COR-L47 (cell line): ENCODE measurements at regions not wholly inside any gene's neighbourhood (a gene's known extent, or its start where the extent isn't known, plus 50 kb on each side); places are given as distances from the start of the nearest gene placed in this dataset.

Source experiments
- DNase-seq: peaks from one replicate; lab custom pipeline; 2025; lab: John Stamatoyannopoulos, UW

GRCh38 chr9:129487658-129488483 lies 133.0 kb downstream of the C9orf50 start:
- no peak for DNase-seq

GRCh38 chr9:129486756-129487657 lies 133.9 kb downstream of the C9orf50 start:
- no peak for DNase-seq

- no peak for DNase-seq
These were observed 135.6 kb downstream of the C9orf50 start for GRCh38 chr9:129485145-129485774.

- DNase-seq = no peak
These were observed 136.4 kb downstream of the C9orf50 start for GRCh38 chr9:129484352-129485000.

- DNase-seq = no peak
These were observed 137.2 kb downstream of the C9orf50 start for GRCh38 chr9:129483415-129484351.

GRCh38 chr9:129482521-129483414 lies 138.1 kb downstream of the C9orf50 start:
- DNase-seq = peak; percentile 64

- DNase-seq = no peak
These were observed 138.9 kb downstream of the C9orf50 start for GRCh38 chr9:129481810-129482511.

- no peak for DNase-seq
These were observed 139.5 kb downstream of the C9orf50 start for GRCh38 chr9:129481424-129481809.

GRCh38 chr9:129480745-129481144 lies 140.2 kb downstream of the C9orf50 start:
- DNase-seq = no peak

- no peak for DNase-seq
These were observed 140.7 kb downstream of the C9orf50 start for GRCh38 chr9:129480227-129480626.

GRCh38 chr9:129479631-129480011 lies 141.3 kb downstream of the C9orf50 start:
- DNase-seq = no peak

- no peak for DNase-seq
These were observed 141.8 kb downstream of the C9orf50 start for GRCh38 chr9:129478961-129479630.

- DNase-seq = no peak
These were observed 142.4 kb downstream of the C9orf50 start for GRCh38 chr9:129478461-129478860.

GRCh38 chr9:129476821-129477611 lies 143.9 kb downstream of the C9orf50 start:
- no peak for DNase-seq

GRCh38 chr9:129474740-129475404 lies 146.0 kb downstream of the C9orf50 start:
- DNase-seq = no peak

GRCh38 chr9:129473523-129474244 lies 147.2 kb downstream of the C9orf50 start:
- no peak for DNase-seq
